ENCODE measurements at regions not wholly inside any gene's neighbourhood (a gene's known extent, or its start where the extent isn't known, plus 50 kb on each side); places are given as distances from the start of the nearest gene placed in this dataset.

DNA sequence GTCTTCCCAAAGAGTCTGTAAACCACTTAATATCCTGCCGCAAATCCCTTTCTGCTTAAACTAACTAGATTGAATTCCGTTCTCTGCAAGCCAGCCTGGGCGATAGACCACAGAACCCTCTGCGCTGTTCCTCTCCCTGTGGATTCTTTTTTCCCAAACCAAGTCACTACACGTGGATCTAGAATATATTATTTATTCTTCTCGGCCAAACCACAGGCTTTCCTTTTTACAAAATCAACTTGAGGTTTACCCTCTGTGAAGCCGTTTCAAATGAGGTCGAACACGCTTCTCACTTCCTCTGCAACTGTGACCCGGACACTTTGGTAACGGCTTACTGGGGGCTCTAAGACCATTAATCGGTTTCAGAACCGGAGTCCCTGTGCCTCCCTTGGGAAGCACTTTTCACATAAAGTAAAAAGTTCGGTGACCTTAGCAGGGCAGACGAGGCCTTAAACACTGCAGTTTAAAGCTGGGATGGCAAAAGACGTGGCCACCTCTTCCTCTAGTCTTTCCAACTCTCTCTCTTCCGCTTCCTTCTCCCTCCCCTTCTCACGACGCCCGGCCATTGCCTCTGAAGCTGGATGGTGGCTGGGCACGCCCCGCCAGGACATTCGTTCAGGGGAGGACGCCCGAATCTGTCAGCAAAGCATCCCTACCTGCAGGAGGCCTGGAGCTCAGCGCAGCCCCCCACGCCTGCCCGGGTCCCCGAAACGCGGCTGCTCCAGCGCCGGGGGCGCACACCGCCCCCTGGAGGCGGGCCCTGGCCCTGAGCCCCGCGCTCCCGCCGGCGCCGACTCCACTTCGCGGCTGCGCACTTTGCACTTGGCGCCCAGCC lies 55.0 kb upstream of the FOXC1 start:
- no peak for TF ChIP-seq POLR2AphosphoS5 (IDR thresholded peaks at IDR 0.05)
- TF ChIP-seq, protein P1, sequence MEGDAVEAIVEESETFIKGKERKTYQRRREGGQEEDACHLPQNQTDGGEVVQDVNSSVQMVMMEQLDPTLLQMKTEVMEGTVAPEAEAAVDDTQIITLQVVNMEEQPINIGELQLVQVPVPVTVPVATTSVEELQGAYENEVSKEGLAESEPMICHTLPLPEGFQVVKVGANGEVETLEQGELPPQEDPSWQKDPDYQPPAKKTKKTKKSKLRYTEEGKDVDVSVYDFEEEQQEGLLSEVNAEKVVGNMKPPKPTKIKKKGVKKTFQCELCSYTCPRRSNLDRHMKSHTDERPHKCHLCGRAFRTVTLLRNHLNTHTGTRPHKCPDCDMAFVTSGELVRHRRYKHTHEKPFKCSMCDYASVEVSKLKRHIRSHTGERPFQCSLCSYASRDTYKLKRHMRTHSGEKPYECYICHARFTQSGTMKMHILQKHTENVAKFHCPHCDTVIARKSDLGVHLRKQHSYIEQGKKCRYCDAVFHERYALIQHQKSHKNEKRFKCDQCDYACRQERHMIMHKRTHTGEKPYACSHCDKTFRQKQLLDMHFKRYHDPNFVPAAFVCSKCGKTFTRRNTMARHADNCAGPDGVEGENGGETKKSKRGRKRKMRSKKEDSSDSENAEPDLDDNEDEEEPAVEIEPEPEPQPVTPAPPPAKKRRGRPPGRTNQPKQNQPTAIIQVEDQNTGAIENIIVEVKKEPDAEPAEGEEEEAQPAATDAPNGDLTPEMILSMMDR (IDR thresholded peaks at IDR 0.05): peak; percentile 62 to 78 (median 76)
- Histone ChIP-seq H3K27me3 (replicated peaks; ENCODE audit: insufficient read depth) (no peaks in the 10 kb centered on the region), H3K36me3 (no peaks in the 10 kb centered on the region), H3K4me1 (replicated peaks) (no peaks in the 10 kb centered on the region), H3K4me3 (peak overlapping the region; percentile 44 to 52), H3K9me3 (no peaks in the 10 kb centered on the region), H3K27ac (peak overlapping the region; percentile 47 to 71)
- peak; percentile 47 for DNase-seq (ENCODE audit: low spot score)
- intact Hi-C loops (cut with DNase I): no loop called here
- WGBS: 22% methylated on average over 45 of the region's 46 CpGs

DNA sequence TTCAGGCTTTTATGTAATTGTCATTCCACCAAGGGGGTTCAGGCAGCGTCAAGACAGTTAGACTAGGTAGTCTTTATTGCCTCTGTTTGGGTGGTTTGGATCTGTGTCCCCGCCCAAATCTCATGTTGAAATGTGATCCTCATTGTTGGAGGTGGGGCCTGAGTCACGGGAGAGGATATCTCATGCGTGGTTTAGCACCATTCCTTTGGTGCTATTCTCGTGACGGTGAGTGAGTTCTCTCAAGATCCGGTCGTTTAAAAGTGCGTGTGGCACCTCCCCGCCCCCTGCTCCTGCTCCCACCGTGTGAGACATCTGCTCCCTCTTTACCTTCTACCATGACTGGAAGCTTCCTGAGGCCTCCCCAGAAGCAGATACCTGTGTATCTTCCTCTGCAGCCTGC lies 51.3 kb upstream of the FOXC1 start:
- no peak overlapping the region for H3K4me3 ChIP-seq
- TF ChIP-seq, protein P1 (IDR thresholded peaks at IDR 0.05): no peak
- TF ChIP-seq POLR2AphosphoS5 (IDR thresholded peaks at IDR 0.05): no peak
- TF ChIP-seq POLR2A (IDR thresholded peaks at IDR 0.05): no peak
- 81% methylated on average over 11 of the region's 11 CpGs for WGBS
- intact Hi-C loops (cut with DNase I): no loop called here
- H3K27me3 ChIP-seq (replicated peaks; ENCODE audit: insufficient read depth): no peaks in the 10 kb centered on the region
- DNase-seq (ENCODE audit: low spot score): no peak
- no peak overlapping the region for H3K27ac ChIP-seq
- H3K36me3 ChIP-seq: no peaks in the 10 kb centered on the region
- H3K4me1 ChIP-seq (replicated peaks): no peaks in the 10 kb centered on the region
- H3K9me3 ChIP-seq: no peaks in the 10 kb centered on the region

Small RNAs in the stretch of these regions (small RNA-seq; reads per million reads assigned to genes)
- 0 reads per million in 2 donors for gene RN7SL352P
